Endodermal cell (in vitro differentiated cells): ENCODE measurements at regions not wholly inside any gene's neighbourhood (a gene's known extent, or its start where the extent isn't known, plus 50 kb on each side); places are given as distances from the start of the nearest gene placed in this dataset.

Experiments
- DNase-seq: peaks from one replicate; pipeline ENCODE4 v3.0.0-alpha.2; 2017
- H3K27ac ChIP-seq: 2 replicates; pipeline ENCODE4 v1.5.1; 2013; ENCODE audit warnings: mild to moderate bottlenecking, low read depth, low read length, moderate library complexity
- H3K27me3 ChIP-seq: 2 replicates; pipeline ENCODE4 v1.6.1; 2013; ENCODE audit warnings: mild to moderate bottlenecking, low read length, moderate library complexity; ENCODE audit not compliant: insufficient read depth, control insufficient read depth, poor library complexity, severe bottlenecking
- H3K36me3 ChIP-seq: 2 replicates; pipeline ENCODE4 v1.7.0; 2013; ENCODE audit warnings: mild to moderate bottlenecking, low read length, moderate library complexity; ENCODE audit not compliant: control insufficient read depth, insufficient read depth
- H3K4me1 ChIP-seq: one replicate; pipeline ENCODE4 v1.7.0; 2013; ENCODE audit warnings: low read length; ENCODE audit not compliant: control insufficient read depth, insufficient read depth
- H3K4me3 ChIP-seq: 2 replicates; pipeline ENCODE4 v1.5.1; 2013; ENCODE audit warnings: mild to moderate bottlenecking, low read length, moderate library complexity
- H3K9ac ChIP-seq: 2 replicates; pipeline ENCODE4 v1.6.1; 2013; ENCODE audit warnings: mild to moderate bottlenecking, low read length, moderate library complexity; ENCODE audit not compliant: poor library complexity, severe bottlenecking; ENCODE audit errors: extremely low read depth
- H3K9me3 ChIP-seq: 2 replicates; pipeline ENCODE4 v1.6.1; 2013; ENCODE audit warnings: mild to moderate bottlenecking, low read length, moderate library complexity; ENCODE audit not compliant: control insufficient read depth
- H3K27ac Mint-ChIP-seq: 2 replicates; pipeline ENCODE4 v1.8.0; 2020; ENCODE audit warnings: mixed read lengths
- H3K27me3 Mint-ChIP-seq: 2 replicates; pipeline ENCODE4 v1.8.0; 2021; ENCODE audit warnings: mild to moderate bottlenecking, mixed read lengths; ENCODE audit not compliant: insufficient read depth
- H3K36me3 Mint-ChIP-seq: 2 replicates; pipeline ENCODE4 v1.8.0; 2020; ENCODE audit warnings: low read depth, mixed read lengths
- H3K4me1 Mint-ChIP-seq: 2 replicates; pipeline ENCODE4 v1.8.0; 2020; ENCODE audit warnings: mixed read lengths
- H3K4me3 Mint-ChIP-seq: 2 replicates; pipeline ENCODE4 v1.8.0; 2020; ENCODE audit warnings: mild to moderate bottlenecking, moderate library complexity, mixed read lengths
- H3K9me3 Mint-ChIP-seq: 2 replicates; pipeline ENCODE4 v1.8.0; 2020; ENCODE audit warnings: mild to moderate bottlenecking, mixed read lengths
- CTCF ChIP-seq: fragments of 200-600 bp; sonication (generic); conservative IDR thresholded peaks from 2 replicates; pipeline ENCODE4 v1.5.0; 2021; ENCODE audit warnings: antibody characterized with exemption, mild to moderate bottlenecking
- WGBS, 2 experiments: methylation state at CpG; one replicate each; pipeline versions ENCODE4 v1.1.5 to v1.1.7; 2013; ENCODE audit warnings: missing lambda C conversion rate in 2 of 2, mixed read lengths in 1 of 2; ENCODE audit not compliant: insufficient coverage in 1 of 2, insufficient read length in 1 of 2; 5-methylcytosine and 5-hydroxymethylcytosine counted together

GRCh38 chr3:82954486-82954885 is 1193.0 kb upstream of the GBE1 start:
- Mint-ChIP-seq H3K36me3 (no peaks in the 10 kb centered on the region), H3K27ac (no peak overlapping the region), H3K4me1 (no peaks in the 10 kb centered on the region), H3K27me3 (no peaks in the 10 kb centered on the region), H3K4me3 (no peak overlapping the region), H3K9me3 (peaks cover 15% of the 10 kb centered on the region)
- no peaks in the 10 kb centered on the region for H3K36me3 ChIP-seq
- no peaks in the 10 kb centered on the region for H3K4me1 ChIP-seq
- H3K4me3 ChIP-seq: no peak overlapping the region
- no peak overlapping the region for H3K27ac ChIP-seq
- H3K9ac ChIP-seq: no peak overlapping the region
- TF ChIP-seq CTCF: no peak
- peaks cover 5% of the 10 kb centered on the region for H3K9me3 ChIP-seq
- no peaks in the 10 kb centered on the region for H3K27me3 ChIP-seq
- no peak for DNase-seq
- WGBS, 2 experiments: 89% methylated on average over 1 of the region's 1 CpG; no CpG with 5 or more reads in 1 of the 2 experiments

- Histone ChIP-seq H3K27ac (no peak overlapping the region), H3K4me3 (no peak overlapping the region), H3K27me3 (no peaks in the 10 kb centered on the region), H3K4me1 (no peaks in the 10 kb centered on the region), H3K9me3 (peaks cover 14% of the 10 kb centered on the region), H3K9ac (no peak overlapping the region), H3K36me3 (no peaks in the 10 kb centered on the region)
- DNase-seq: no peak
- Mint-ChIP-seq H3K27ac (no peak overlapping the region), H3K4me1 (no peaks in the 10 kb centered on the region), H3K36me3 (no peaks in the 10 kb centered on the region), H3K4me3 (no peak overlapping the region), H3K27me3 (no peaks in the 10 kb centered on the region), H3K9me3 (peaks cover 23% of the 10 kb centered on the region)
- no peak for TF ChIP-seq CTCF
Measured at GRCh38 chr3:82942041-82942440, 1180.6 kb upstream of the GBE1 start.

GRCh38 chr3:82940124-82940523 is 1178.7 kb upstream of the GBE1 start:
- WGBS, 2 experiments: 91 to 97% methylated on average over 5 to 16 of the region's 16 CpGs
- DNase-seq: no peak
- H3K4me3 ChIP-seq: no peak overlapping the region
- no peak overlapping the region for H3K9ac ChIP-seq
- Mint-ChIP-seq H3K27me3 (no peaks in the 10 kb centered on the region), H3K36me3 (no peaks in the 10 kb centered on the region), H3K9me3 (peaks cover 27% of the 10 kb centered on the region), H3K4me1 (no peaks in the 10 kb centered on the region), H3K27ac (no peak overlapping the region), H3K4me3 (no peak overlapping the region)
- H3K27ac ChIP-seq: no peak overlapping the region
- peaks cover 13% of the 10 kb centered on the region for H3K9me3 ChIP-seq
- no peaks in the 10 kb centered on the region for H3K27me3 ChIP-seq
- H3K36me3 ChIP-seq: no peaks in the 10 kb centered on the region
- no peaks in the 10 kb centered on the region for H3K4me1 ChIP-seq
- no peak for TF ChIP-seq CTCF
